HG03025 (cell line): ENCODE measurements at regions not wholly inside any gene's neighbourhood (a gene's known extent, or its start where the extent isn't known, plus 50 kb on each side); places are given as distances from the start of the nearest gene placed in this dataset.
"Not testable (repeated sequence)": the region's sequence is repeated elsewhere in the genome, so short reads cannot be mapped to it uniquely, and the experiment has no call there.

Source experiments
- ATAC-seq: cut with Tn5 transposase; IDR thresholded peaks from one replicate; pipeline ENCODE4 v1.9.1; 2021; ENCODE audit warnings: mild to moderate bottlenecking, moderate library complexity; ENCODE audit not compliant: unreplicated experiment, low FRiP score

GRCh38 chr2:189306525-189306924 is 127.0 kb upstream of the COL5A2 start:
- ATAC-seq, result no peak

GRCh38 chr2:189308056-189308790 is 128.7 kb upstream of the COL5A2 start:
- ATAC-seq, result no peak

GRCh38 chr2:189309331-189309730 is 129.8 kb upstream of the COL5A2 start:
- no peak for ATAC-seq

- ATAC-seq, result no peak
Observed at GRCh38 chr2:189312211-189312610, 129.1 kb upstream of the WDR75 start.

GRCh38 chr2:189312643-189313042 is 128.6 kb upstream of the WDR75 start:
- ATAC-seq, result no peak

- no peak for ATAC-seq
Observed at GRCh38 chr2:189318761-189319160, 122.5 kb upstream of the WDR75 start.

- not testable (repeated sequence) for ATAC-seq
Observed at GRCh38 chr2:189319424-189319823, 121.8 kb upstream of the WDR75 start.

- ATAC-seq, result no peak
Observed at GRCh38 chr2:189327879-189328847, 113.1 kb upstream of the WDR75 start.

GRCh38 chr2:189328848-189329245 is 112.4 kb upstream of the WDR75 start:
- no peak for ATAC-seq

GRCh38 chr2:189336276-189336975 is 104.8 kb upstream of the WDR75 start:
- no peak for ATAC-seq

GRCh38 chr2:189337656-189338055 is 103.6 kb upstream of the WDR75 start:
- no peak for ATAC-seq

GRCh38 chr2:189338115-189338514 is 103.2 kb upstream of the WDR75 start:
- no peak for ATAC-seq

GRCh38 chr2:189341077-189341476 is 100.2 kb upstream of the WDR75 start:
- ATAC-seq, result no peak

GRCh38 chr2:189344043-189344442 is 97.2 kb upstream of the WDR75 start:
- no peak for ATAC-seq

GRCh38 chr2:189347540-189347939 is 93.7 kb upstream of the WDR75 start:
- ATAC-seq, result no peak

GRCh38 chr2:189348369-189348768 is 92.9 kb upstream of the WDR75 start:
- no peak for ATAC-seq

- no peak for ATAC-seq
Observed at GRCh38 chr2:189350540-189351209, 90.6 kb upstream of the WDR75 start.

- not testable (repeated sequence) for ATAC-seq
Observed at GRCh38 chr2:189351933-189352332, 89.3 kb upstream of the WDR75 start.

- not testable (repeated sequence) for ATAC-seq
Observed at GRCh38 chr2:189357375-189357774, 83.9 kb upstream of the WDR75 start.

GRCh38 chr2:189360861-189361260 is 80.4 kb upstream of the WDR75 start:
- ATAC-seq, result no peak
